Kidney epithelial cell (primary cell): ENCODE measurements at regions not wholly inside any gene's neighbourhood (a gene's known extent, or its start where the extent isn't known, plus 50 kb on each side); places are given as distances from the start of the nearest gene placed in this dataset.
"Not testable (repeated sequence)": the region's sequence is repeated elsewhere in the genome, so short reads cannot be mapped to it uniquely, and the experiment has no call there.

Experiments used
- DNase-seq: peaks from one replicate; pipeline ENCODE4 v3.0.0-alpha.2; 2010; ENCODE audit warnings: low read depth
- H3K27me3 ChIP-seq: 2 replicates; pipeline ENCODE4 v1.6.0; 2011; ENCODE audit warnings: low read length; ENCODE audit not compliant: control insufficient read depth, insufficient read depth
- H3K36me3 ChIP-seq: 2 replicates; pipeline ENCODE4 v1.5.1; 2011; ENCODE audit warnings: low read length; ENCODE audit not compliant: control insufficient read depth, insufficient read depth
- H3K4me3 ChIP-seq: 2 replicates; pipeline ENCODE4 v1.5.1; 2011; ENCODE audit warnings: low read depth, mild to moderate bottlenecking, control low read depth, low read length
- TF ChIP-seq, protein P1 (sequence below): IDR thresholded peaks from 2 replicates; pipeline ENCODE4 v1.5.1; 2011; ENCODE audit warnings: mild to moderate bottlenecking, moderate library complexity, low read length, control low read depth, inconsistent platforms; ENCODE audit not compliant: insufficient read depth, poor library complexity, severe bottlenecking

GRCh38 chr1:65538664-65539063 lies 118.2 kb downstream of the LEPR start:
- H3K27me3 ChIP-seq = no peaks in the 10 kb centered on the region
- no peak overlapping the region for H3K4me3 ChIP-seq
- TF ChIP-seq, protein P1, sequence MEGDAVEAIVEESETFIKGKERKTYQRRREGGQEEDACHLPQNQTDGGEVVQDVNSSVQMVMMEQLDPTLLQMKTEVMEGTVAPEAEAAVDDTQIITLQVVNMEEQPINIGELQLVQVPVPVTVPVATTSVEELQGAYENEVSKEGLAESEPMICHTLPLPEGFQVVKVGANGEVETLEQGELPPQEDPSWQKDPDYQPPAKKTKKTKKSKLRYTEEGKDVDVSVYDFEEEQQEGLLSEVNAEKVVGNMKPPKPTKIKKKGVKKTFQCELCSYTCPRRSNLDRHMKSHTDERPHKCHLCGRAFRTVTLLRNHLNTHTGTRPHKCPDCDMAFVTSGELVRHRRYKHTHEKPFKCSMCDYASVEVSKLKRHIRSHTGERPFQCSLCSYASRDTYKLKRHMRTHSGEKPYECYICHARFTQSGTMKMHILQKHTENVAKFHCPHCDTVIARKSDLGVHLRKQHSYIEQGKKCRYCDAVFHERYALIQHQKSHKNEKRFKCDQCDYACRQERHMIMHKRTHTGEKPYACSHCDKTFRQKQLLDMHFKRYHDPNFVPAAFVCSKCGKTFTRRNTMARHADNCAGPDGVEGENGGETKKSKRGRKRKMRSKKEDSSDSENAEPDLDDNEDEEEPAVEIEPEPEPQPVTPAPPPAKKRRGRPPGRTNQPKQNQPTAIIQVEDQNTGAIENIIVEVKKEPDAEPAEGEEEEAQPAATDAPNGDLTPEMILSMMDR = no peak
- H3K36me3 ChIP-seq = no peaks in the 10 kb centered on the region
- no peak for DNase-seq

DNA sequence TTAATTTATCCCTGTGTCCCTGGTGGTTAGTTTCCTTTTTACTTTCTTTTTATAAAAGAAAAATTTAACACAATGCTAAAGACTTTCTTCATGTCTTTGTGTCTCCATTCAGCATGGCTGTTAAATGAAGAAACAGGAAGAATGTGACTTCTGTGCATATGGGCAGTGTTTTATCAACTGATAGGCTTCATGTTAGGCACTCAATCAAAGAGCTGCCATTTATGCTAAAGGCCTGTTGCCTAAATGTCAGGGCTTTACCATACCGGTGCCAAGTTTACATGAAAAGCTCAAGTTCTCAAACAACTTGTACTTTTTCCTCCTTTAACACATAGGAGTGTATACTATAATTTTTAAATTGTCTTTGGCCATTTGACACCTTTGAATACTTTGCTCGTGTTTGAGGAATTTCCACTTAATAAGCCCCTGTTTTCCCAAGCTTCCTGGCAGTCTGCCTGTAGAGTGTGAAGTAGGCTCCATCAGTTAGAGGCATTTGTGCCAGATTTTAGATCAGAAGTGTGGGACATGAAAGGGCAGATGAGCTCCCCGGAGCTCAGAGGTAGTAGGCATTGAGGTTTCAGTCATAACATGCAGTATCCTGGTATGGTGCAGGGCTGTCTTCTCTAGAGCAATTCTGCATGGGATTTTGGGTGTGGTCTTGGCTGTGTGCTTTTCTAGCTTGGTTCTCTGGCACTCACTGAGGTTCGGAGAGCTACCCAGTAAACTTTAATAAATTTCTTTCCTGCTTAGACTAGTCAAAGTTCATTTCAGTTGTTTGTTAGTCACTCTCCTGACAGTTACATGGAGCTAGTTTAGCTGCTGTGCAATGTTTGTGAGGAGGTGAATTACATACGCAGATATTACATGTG lies 119.0 kb downstream of the LEPR start:
- Histone ChIP-seq H3K4me3 (no peak overlapping the region), H3K27me3 (no peaks in the 10 kb centered on the region), H3K36me3 (no peaks in the 10 kb centered on the region)
- DNase-seq = no peak
- TF ChIP-seq, protein P1 = no peak

GRCh38 chr1:65541161-65541560 lies 120.7 kb downstream of the LEPR start:
- no peak for DNase-seq
- TF ChIP-seq, protein P1 = no peak
- no peak overlapping the region for H3K4me3 ChIP-seq
- no peaks in the 10 kb centered on the region for H3K27me3 ChIP-seq
- no peaks in the 10 kb centered on the region for H3K36me3 ChIP-seq

- Histone ChIP-seq H3K4me3 (no peak overlapping the region), H3K36me3 (no peaks in the 10 kb centered on the region), H3K27me3 (no peaks in the 10 kb centered on the region)
- no peak for DNase-seq
- TF ChIP-seq, protein P1 = no peak
Measured at GRCh38 chr1:65541865-65542264, 121.4 kb downstream of the LEPR start.

DNA sequence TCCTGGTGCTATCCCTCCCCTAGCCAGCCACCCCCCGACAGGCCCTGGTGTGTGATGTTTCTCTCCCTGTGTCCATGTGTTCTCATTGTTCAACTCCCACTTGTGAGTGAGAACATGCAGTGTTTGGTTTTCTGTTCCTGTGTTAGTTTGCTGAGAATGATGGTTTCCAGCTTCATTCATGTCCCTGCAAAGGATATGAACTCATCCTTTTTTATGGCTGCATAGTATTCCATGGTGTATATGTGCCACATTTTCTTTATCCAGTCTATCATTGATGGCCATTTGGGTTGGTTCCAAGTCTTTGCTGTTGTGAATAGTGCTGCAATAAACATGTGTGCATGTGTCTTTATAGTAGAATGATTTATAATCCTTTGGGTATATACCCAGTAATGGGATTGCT lies 122.1 kb downstream of the LEPR start:
- not testable (repeated sequence) for DNase-seq, H3K4me3 ChIP-seq

DNA sequence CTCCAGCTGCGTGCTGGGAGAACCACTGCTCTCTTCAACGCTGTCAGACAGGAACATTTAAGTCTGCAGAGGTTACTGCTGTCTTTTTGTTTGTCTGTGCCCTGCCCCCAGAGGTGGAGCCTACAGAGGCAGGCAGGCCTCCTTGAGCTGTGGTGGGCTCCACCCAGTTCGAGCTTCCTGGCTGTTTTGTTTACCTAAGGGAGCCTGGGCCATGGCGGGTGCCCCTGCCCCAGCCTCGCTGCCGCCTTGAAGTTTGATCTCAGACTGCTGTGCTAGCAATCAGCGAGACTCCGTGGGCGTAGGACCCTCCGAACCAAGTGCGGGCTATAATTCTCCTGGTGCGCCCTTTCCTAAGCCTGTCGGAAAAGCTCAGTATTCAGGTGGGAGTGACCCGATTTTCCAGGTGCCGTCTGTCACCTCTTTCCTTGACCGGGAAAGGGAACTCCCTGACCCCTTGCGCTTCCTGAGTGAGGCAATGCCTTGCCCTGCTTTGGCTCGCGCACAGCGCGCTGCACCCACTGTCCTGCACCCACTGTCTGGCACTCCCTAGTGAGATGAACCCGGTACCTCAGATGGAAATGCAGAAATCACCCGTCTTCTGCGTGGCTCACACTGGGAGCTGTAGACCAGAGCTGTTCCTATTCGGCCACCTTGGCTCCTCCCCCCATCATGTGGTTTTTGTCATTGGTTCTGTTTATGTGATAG lies 130.0 kb downstream of the LEPR start:
- not testable (repeated sequence) for H3K27me3 ChIP-seq, DNase-seq, H3K36me3 ChIP-seq
- peak overlapping the region; percentile 17 for H3K4me3 ChIP-seq

More for the DNA sequence above, 122.1 kb downstream of the LEPR start:
- H3K36me3 ChIP-seq, H3K27me3 ChIP-seq: not testable (repeated sequence)

- H3K4me3 ChIP-seq, H3K36me3 ChIP-seq, H3K27me3 ChIP-seq, DNase-seq: not testable (repeated sequence)
Measured at GRCh38 chr1:65552484-65552883, 132.0 kb downstream of the LEPR start.

- H3K36me3 ChIP-seq = not testable (repeated sequence)
Measured at GRCh38 chr1:65554086-65554764, 133.8 kb downstream of the LEPR start.

More at GRCh38 chr1:65554086-65554764, 133.8 kb downstream of the LEPR start:
- not testable (repeated sequence) for H3K4me3 ChIP-seq, H3K27me3 ChIP-seq, DNase-seq
